K562 (cell line): ENCODE measurements at regions not wholly inside any gene's neighbourhood (a gene's known extent, or its start where the extent isn't known, plus 50 kb on each side); places are given as distances from the start of the nearest gene placed in this dataset.

Experiments
- GATA2 ChIP-seq: sonication (generic); formaldehyde crosslinking; IDR thresholded peaks from 2 replicates; pipeline ENCODE4 v1.4.0; 2020; ENCODE audit warnings: mild to moderate bottlenecking, missing genetic modification reagents
- PHTF2 ChIP-seq: fragments of 250-450 bp; sonication (Bioruptor Pico); IDR thresholded peaks from 2 replicates; pipeline ENCODE4 v1.5.0; 2021; ENCODE audit warnings: mild to moderate bottlenecking
- POLR2A ChIP-seq: fragments of 450-650 bp; conservative IDR thresholded peaks from 2 replicates; pipeline ENCODE4 v1.6.1; 2016
- SIRT6 ChIP-seq: IDR thresholded peaks from one replicate; pipeline ENCODE4 v1.6.1; 2012; ENCODE audit warnings: low read depth, mild to moderate bottlenecking, control low read depth, inconsistent platforms, low read length, moderate library complexity
- TCF7L2 ChIP-seq: fragments of 150-350 bp; IDR thresholded peaks from 2 replicates; pipeline ENCODE4 v1.6.1; 2016; ENCODE audit warnings: low read depth, mild to moderate bottlenecking, low read length, moderate library complexity
- TEAD4 ChIP-seq, 2 experiments: sonication (generic) in 1 of 2; formaldehyde crosslinking in 1 of 2; IDR thresholded peaks; 2 replicates each; pipeline versions ENCODE4 v1.6.1 to v1.8.0; 2012 to 2022; ENCODE audit warnings: borderline replicate concordance in 1 of 2, inconsistent platforms in 1 of 2, low read length in 1 of 2, mild to moderate bottlenecking in 1 of 2, missing genetic modification reagents in 1 of 2
- ZBTB7A ChIP-seq: IDR thresholded peaks from 2 replicates; pipeline ENCODE4 v1.6.1; 2011; ENCODE audit warnings: low read depth, mild to moderate bottlenecking, low read length, moderate library complexity, borderline replicate concordance; ENCODE audit not compliant: control insufficient read depth
- ZC3H8 ChIP-seq: fragments of 450-650 bp; IDR thresholded peaks from 2 replicates; pipeline ENCODE4 v1.6.1; 2017
- ZFP36 ChIP-seq: fragments of 150-350 bp; IDR thresholded peaks from 2 replicates; pipeline ENCODE4 v1.6.1; 2018; ENCODE audit warnings: low read length, low read depth; ENCODE audit not compliant: partially characterized antibody
- TF ChIP-seq, protein P1 (sequence below): sonication (generic); formaldehyde crosslinking; IDR thresholded peaks from 2 replicates; pipeline ENCODE4 v1.8.1; 2022; ENCODE audit warnings: missing genetic modification reagents
- TF ChIP-seq, protein P2 (sequence below): fragments of 450-650 bp; IDR thresholded peaks from one replicate; pipeline ENCODE4 v1.6.1; 2018; ENCODE audit warnings: mild to moderate bottlenecking, moderate library complexity; ENCODE audit not compliant: partially characterized antibody
- TF ChIP-seq, protein P3 (sequence below): fragments of 250-450 bp; sonication (Bioruptor Pico); IDR thresholded peaks from 2 replicates; pipeline ENCODE4 v1.5.0; 2021; ENCODE audit warnings: mild to moderate bottlenecking, borderline replicate concordance
- TF ChIP-seq, protein P4 (sequence below), 3 experiments: IDR thresholded peaks in 2 of 3; conservative IDR thresholded peaks in 1 of 3; 2 replicates each; pipeline ENCODE4 v1.5.1; 2011 to 2012; ENCODE audit warnings: low read length in 3 of 3, mild to moderate bottlenecking in 3 of 3, control low read depth in 2 of 3, improper control_type of control experiment in 1 of 3, inconsistent platforms in 1 of 3, low read depth in 1 of 3, mixed read lengths in 1 of 3, moderate library complexity in 1 of 3; ENCODE audit not compliant: insufficient read depth in 2 of 3
- TF ChIP-seq, protein P5 (sequence below): sonication (generic); formaldehyde crosslinking; IDR thresholded peaks from 2 replicates; pipeline ENCODE4 v1.8.0; 2022; ENCODE audit warnings: mild to moderate bottlenecking, missing genetic modification reagents, borderline replicate concordance

- TF ChIP-seq, protein P1, sequence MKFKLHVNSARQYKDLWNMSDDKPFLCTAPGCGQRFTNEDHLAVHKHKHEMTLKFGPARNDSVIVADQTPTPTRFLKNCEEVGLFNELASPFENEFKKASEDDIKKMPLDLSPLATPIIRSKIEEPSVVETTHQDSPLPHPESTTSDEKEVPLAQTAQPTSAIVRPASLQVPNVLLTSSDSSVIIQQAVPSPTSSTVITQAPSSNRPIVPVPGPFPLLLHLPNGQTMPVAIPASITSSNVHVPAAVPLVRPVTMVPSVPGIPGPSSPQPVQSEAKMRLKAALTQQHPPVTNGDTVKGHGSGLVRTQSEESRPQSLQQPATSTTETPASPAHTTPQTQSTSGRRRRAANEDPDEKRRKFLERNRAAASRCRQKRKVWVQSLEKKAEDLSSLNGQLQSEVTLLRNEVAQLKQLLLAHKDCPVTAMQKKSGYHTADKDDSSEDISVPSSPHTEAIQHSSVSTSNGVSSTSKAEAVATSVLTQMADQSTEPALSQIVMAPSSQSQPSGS (CRISPR knock-in tag): no peak
- TF ChIP-seq ZBTB7A (no peak), ZFP36 (no peak), POLR2A (no peak), TCF7L2 (no peak), TEAD4 (IDR thresholded peaks at IDR 0.05; ENCODE audit: low read length) (no peak), TEAD4 (CRISPR knock-in tag; IDR thresholded peaks at IDR 0.05; ENCODE audit: borderline replicate concordance) (no peak), SIRT6 (no peak), ZC3H8 (no peak), PHTF2 (CRISPR knock-in tag) (no peak), GATA2 (CRISPR knock-in tag) (no peak)
- TF ChIP-seq, protein P2, sequence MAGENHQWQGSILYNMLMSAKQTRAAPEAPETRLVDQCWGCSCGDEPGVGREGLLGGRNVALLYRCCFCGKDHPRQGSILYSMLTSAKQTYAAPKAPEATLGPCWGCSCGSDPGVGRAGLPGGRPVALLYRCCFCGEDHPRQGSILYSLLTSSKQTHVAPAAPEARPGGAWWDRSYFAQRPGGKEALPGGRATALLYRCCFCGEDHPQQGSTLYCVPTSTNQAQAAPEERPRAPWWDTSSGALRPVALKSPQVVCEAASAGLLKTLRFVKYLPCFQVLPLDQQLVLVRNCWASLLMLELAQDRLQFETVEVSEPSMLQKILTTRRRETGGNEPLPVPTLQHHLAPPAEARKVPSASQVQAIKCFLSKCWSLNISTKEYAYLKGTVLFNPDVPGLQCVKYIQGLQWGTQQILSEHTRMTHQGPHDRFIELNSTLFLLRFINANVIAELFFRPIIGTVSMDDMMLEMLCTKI: no peak
- TF ChIP-seq, protein P3, sequence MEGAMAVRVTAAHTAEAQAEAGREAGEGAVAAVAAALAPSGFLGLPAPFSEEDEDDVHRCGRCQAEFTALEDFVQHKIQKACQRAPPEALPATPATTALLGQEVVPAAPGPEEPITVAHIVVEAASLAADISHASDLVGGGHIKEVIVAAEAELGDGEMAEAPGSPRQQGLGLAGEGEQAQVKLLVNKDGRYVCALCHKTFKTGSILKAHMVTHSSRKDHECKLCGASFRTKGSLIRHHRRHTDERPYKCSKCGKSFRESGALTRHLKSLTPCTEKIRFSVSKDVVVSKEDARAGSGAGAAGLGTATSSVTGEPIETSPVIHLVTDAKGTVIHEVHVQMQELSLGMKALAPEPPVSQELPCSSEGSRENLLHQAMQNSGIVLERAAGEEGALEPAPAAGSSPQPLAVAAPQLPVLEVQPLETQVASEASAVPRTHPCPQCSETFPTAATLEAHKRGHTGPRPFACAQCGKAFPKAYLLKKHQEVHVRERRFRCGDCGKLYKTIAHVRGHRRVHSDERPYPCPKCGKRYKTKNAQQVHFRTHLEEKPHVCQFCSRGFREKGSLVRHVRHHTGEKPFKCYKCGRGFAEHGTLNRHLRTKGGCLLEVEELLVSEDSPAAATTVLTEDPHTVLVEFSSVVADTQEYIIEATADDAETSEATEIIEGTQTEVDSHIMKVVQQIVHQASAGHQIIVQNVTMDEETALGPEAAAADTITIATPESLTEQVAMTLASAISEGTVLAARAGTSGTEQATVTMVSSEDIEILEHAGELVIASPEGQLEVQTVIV (CRISPR knock-in tag): no peak
- TF ChIP-seq, protein P4, sequence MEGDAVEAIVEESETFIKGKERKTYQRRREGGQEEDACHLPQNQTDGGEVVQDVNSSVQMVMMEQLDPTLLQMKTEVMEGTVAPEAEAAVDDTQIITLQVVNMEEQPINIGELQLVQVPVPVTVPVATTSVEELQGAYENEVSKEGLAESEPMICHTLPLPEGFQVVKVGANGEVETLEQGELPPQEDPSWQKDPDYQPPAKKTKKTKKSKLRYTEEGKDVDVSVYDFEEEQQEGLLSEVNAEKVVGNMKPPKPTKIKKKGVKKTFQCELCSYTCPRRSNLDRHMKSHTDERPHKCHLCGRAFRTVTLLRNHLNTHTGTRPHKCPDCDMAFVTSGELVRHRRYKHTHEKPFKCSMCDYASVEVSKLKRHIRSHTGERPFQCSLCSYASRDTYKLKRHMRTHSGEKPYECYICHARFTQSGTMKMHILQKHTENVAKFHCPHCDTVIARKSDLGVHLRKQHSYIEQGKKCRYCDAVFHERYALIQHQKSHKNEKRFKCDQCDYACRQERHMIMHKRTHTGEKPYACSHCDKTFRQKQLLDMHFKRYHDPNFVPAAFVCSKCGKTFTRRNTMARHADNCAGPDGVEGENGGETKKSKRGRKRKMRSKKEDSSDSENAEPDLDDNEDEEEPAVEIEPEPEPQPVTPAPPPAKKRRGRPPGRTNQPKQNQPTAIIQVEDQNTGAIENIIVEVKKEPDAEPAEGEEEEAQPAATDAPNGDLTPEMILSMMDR (IDR thresholded peaks at IDR 0.05 in 2 of 3, conservative IDR thresholded peaks at IDR 0.05 in 1 of 3; ENCODE audit: insufficient read depth in 2 of 3, low read depth in 1 of 3, low read length in 3 of 3): no peak
- TF ChIP-seq, protein P5, sequence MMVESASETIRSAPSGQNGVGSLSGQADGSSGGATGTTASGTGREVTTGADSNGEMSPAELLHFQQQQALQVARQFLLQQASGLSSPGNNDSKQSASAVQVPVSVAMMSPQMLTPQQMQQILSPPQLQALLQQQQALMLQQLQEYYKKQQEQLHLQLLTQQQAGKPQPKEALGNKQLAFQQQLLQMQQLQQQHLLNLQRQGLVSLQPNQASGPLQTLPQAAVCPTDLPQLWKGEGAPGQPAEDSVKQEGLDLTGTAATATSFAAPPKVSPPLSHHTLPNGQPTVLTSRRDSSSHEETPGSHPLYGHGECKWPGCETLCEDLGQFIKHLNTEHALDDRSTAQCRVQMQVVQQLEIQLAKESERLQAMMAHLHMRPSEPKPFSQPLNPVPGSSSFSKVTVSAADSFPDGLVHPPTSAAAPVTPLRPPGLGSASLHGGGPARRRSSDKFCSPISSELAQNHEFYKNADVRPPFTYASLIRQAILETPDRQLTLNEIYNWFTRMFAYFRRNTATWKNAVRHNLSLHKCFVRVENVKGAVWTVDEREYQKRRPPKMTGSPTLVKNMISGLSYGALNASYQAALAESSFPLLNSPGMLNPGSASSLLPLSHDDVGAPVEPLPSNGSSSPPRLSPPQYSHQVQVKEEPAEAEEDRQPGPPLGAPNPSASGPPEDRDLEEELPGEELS (CRISPR knock-in tag): no peak
Observed at GRCh38 chr4:19772581-19772980, 479.1 kb upstream of the SLIT2 start.
